BLaER1 treated with 17β-estradiol and CSF1 and Interleukin-3, amounts not matched to agents 10 nM and 100 nM (cell line): ENCODE measurements at regions not wholly inside any gene's neighbourhood (a gene's known extent, or its start where the extent isn't known, plus 50 kb on each side); places are given as distances from the start of the nearest gene placed in this dataset.
"Not testable (repeated sequence)": the region's sequence is repeated elsewhere in the genome, so short reads cannot be mapped to it uniquely, and the experiment has no call there.

ENCODE experiments used
- H3K27ac ChIP-seq, 11 experiments: shearing (Covaris generic); formaldehyde crosslinking; 2 replicates each; pipeline ENCODE4 v1.8.1; 2022
- H3K27me3 ChIP-seq, 11 experiments: shearing (Covaris generic); formaldehyde crosslinking; 2 replicates each; pipeline ENCODE4 v1.8.1; 2022
- H3K36me3 ChIP-seq, 11 experiments: shearing (Covaris generic); formaldehyde crosslinking; 2 replicates each; pipeline ENCODE4 v1.8.1; 2022
- H3K4me1 ChIP-seq, 10 experiments: shearing (Covaris generic); formaldehyde crosslinking; 2 replicates each; pipeline ENCODE4 v1.8.1; 2022
- H3K4me2 ChIP-seq, 11 experiments: shearing (Covaris generic); formaldehyde crosslinking; 2 replicates each; pipeline ENCODE4 v1.8.1; 2022
- H3K4me3 ChIP-seq, 10 experiments: shearing (Covaris generic); formaldehyde crosslinking; 2 replicates each; pipeline ENCODE4 v1.8.1; 2022
- H3K9ac ChIP-seq, 11 experiments: shearing (Covaris generic); formaldehyde crosslinking; 2 replicates each; pipeline ENCODE4 v1.8.1; 2022
- H3K9me3 ChIP-seq, 11 experiments: shearing (Covaris generic); formaldehyde crosslinking; replicated peaks in 1 of 11; 2 replicates each; pipeline ENCODE4 v1.8.1; 2022
- H4K20me1 ChIP-seq, 11 experiments: shearing (Covaris generic); formaldehyde crosslinking; 2 replicates each; pipeline ENCODE4 v1.8.1; 2022
- Cebpa-rat ChIP-seq, 11 experiments: shearing (Covaris generic); IDR thresholded peaks; 2 replicates each; pipeline ENCODE4 v1.8.1; 2022

DNA sequence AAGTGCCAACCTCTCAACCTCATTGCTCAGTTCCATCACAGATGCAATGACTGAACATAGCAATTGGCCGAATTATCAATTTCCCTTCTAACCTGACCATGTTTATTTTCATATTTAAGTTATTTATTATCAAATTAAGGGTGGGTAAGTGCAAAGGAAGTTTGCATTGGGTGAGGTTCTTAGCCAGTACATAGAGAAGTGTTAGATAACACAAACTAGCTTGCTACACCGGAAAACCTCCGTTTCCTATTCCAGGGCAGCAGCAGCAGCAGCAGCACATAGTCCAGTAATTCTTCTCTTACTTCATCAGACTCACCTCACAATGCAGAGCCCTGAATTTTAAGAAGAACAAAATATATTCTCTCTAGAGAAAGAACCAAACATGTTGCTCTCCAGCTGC lies 200.5 kb upstream of the OR4E1 start:
- Histone ChIP-seq H3K27ac (no peak overlapping the region), H3K9me3 (no peaks in the 10 kb centered on the region), H4K20me1 (no peaks in the 10 kb centered on the region), H3K9ac (no peak overlapping the region), H3K4me3 (no peak overlapping the region), H3K4me1 (peaks cover 0 to 16% (median 14%) of the 10 kb centered on the region in 10 experiments; a peak in 19 of 20 replicates), H3K4me2 (peak overlapping the region; percentile 9 to 74 (median 51); a peak in 21 of 22 replicates), H3K36me3 (no peaks in the 10 kb centered on the region), H3K27me3 (no peaks in the 10 kb centered on the region)
- no peak for TF ChIP-seq Cebpa-rat (IDR thresholded peaks at IDR 0.05)

DNA sequence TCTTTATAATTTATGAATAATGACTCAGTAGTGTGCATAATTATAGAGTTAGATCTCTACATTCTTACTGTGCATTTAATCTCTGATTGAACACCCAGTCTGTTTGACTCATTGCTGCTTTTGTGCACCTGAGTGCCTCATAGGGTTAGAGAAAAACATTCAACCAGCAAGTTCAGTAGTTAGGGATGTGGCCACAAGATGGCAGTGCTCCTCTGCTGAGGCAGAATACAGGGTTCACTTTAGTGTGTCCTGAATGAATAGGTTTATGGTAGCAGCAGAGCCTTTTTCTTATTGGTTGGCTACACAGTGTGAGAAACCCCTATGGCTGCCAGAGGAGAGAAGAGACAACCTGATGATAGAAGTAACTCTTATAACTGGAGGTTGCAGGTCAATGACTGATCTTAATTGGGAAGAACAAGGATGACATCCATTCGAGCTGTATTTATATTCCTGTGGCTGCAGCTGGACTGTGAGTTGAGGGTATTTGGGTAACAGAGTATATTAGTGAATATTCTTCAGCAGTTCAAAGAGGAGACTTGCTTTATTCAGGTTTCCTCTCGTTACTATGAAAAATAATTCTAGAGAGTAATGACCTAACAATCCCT lies 194.9 kb upstream of the OR4E1 start:
- no peaks in the 10 kb centered on the region for H3K4me1 ChIP-seq
- H4K20me1 ChIP-seq = no peaks in the 10 kb centered on the region
- no peak overlapping the region for H3K9ac ChIP-seq
- H3K27me3 ChIP-seq = no peaks in the 10 kb centered on the region
- H3K9me3 ChIP-seq = no peaks in the 10 kb centered on the region
- H3K4me3 ChIP-seq = no peak overlapping the region
- H3K27ac ChIP-seq = no peak overlapping the region
- no peak for TF ChIP-seq Cebpa-rat (IDR thresholded peaks at IDR 0.05)
- H3K36me3 ChIP-seq = no peaks in the 10 kb centered on the region
- H3K4me2 ChIP-seq = no peak overlapping the region

DNA sequence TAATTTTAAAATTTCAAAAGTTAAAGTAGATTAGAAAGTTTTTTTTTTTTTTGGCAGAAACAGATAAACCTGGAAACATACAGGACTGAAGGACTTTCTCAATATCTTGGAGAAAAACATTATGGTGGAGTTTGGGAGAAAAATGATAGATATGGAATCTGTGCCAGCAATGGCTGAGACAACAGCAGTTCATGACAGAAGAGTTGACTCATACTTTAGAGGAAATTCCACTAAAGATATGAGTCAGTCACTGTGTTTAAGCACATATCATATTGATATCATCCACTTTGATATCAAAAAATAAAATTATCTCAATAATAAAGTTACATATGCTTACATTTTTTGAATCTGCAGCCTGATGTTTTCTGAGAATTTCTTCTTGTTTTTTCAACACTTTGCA lies 193.9 kb upstream of the OR4E1 start:
- H4K20me1 ChIP-seq = no peaks in the 10 kb centered on the region
- H3K27me3 ChIP-seq = no peaks in the 10 kb centered on the region
- H3K9ac ChIP-seq = no peak overlapping the region
- H3K4me1 ChIP-seq = no peaks in the 10 kb centered on the region
- no peak overlapping the region for H3K27ac ChIP-seq
- no peaks in the 10 kb centered on the region for H3K9me3 ChIP-seq
- no peak overlapping the region for H3K4me3 ChIP-seq
- H3K4me2 ChIP-seq = no peak overlapping the region
- H3K36me3 ChIP-seq = no peaks in the 10 kb centered on the region
- no peak for TF ChIP-seq Cebpa-rat (IDR thresholded peaks at IDR 0.05)

DNA sequence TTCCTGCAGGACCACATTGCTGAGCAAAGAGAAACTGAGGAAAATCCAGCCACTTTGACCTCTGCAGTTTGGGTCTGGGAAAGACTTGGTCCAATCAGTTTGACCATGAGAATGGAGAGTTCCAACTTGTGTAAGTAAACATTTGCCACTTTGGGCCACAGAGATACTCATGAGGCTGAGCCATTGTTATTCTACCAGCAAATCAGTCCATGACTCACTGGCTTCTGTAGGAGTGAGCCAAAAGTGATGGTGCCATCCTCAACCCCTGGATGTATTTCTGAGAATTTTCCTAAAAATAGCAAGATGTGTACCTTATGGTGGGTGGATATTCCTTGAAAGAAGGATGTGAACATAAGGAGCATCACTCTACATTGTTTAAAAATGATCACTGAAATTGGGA lies 192.9 kb upstream of the OR4E1 start:
- Histone ChIP-seq H3K36me3 (no peaks in the 10 kb centered on the region), H4K20me1 (no peaks in the 10 kb centered on the region; a peak in 1 of 22 replicates), H3K27me3 (no peaks in the 10 kb centered on the region), H3K4me2 (no peak overlapping the region), H3K27ac (no peak overlapping the region), H3K4me3 (no peak overlapping the region), H3K9me3 (no peaks in the 10 kb centered on the region), H3K9ac (no peak overlapping the region), H3K4me1 (no peaks in the 10 kb centered on the region)
- TF ChIP-seq Cebpa-rat (IDR thresholded peaks at IDR 0.05) = no peak

DNA sequence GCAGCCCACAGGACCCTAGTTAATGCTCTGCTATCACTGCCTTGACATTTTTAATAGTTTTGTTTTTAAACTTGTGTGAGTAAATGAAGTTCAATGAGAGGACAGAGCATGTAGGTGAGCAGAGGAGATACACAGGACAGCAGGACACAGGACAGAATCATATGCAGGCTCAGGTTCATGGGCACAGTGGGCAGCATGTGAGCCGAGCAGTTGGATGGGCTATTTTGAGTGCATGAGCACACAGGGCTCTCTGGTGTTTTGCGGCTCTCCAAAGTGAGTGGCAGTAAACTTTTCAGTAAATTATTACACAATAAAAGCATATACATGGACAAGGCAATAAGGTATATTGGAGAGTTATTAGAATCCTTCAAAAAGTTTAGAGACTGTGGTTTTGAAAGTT lies 189.7 kb upstream of the OR4E1 start:
- no peak for TF ChIP-seq Cebpa-rat (IDR thresholded peaks at IDR 0.05)
- Histone ChIP-seq H3K36me3 (no peaks in the 10 kb centered on the region), H3K4me2 (no peak overlapping the region), H3K9ac (no peak overlapping the region), H3K27ac (no peak overlapping the region), H3K27me3 (no peaks in the 10 kb centered on the region), H4K20me1 (no peaks in the 10 kb centered on the region; a peak in 1 of 22 replicates), H3K4me3 (no peak overlapping the region), H3K9me3 (no peaks in the 10 kb centered on the region), H3K4me1 (no peaks in the 10 kb centered on the region)

DNA sequence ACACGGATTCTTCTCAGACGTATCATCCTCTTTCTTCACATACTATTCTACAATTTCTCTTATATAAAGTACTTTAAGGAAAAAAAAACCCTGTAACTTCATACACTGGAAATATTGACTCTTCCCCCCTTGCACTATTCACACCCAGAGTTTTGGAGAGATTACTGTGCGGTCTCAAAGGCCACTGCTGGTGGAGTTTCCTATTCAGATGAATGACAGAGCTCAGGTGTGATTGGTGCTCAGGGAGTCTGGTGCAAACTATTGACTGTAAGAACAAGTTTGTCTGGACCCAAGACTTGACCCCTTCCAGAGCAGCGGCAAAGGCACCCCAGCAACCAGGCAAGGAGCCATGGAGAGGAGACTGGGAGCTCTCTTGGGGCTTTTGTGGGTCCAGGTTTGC lies 187.5 kb upstream of the OR4E1 start:
- Histone ChIP-seq H3K9ac (no peak overlapping the region), H3K27me3 (no peaks in the 10 kb centered on the region), H3K4me2 (no peak overlapping the region), H4K20me1 (no peaks in the 10 kb centered on the region; a peak in 1 of 22 replicates), H3K9me3 (no peaks in the 10 kb centered on the region), H3K4me1 (no peaks in the 10 kb centered on the region), H3K27ac (no peak overlapping the region), H3K4me3 (no peak overlapping the region), H3K36me3 (no peaks in the 10 kb centered on the region)
- no peak for TF ChIP-seq Cebpa-rat (IDR thresholded peaks at IDR 0.05)

DNA sequence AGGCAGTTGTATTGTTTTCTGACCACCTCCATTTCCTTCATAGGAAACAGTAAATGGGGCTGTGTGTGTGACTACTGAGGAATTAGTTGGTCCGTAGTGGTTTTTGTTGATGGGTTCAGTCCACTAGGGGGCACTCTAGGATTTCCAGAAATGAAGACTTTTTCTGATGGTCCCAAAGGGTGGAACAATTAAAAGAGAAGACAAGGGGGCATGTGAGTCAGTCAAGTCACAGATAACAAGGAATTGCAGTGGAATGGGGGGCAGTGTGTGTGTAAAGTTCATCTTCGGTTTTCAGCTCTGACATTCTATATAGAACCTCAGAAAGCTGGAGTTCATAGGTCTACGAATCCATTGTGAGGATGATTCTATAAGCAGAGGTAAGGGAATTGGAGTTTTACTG lies 186.6 kb upstream of the OR4E1 start:
- Histone ChIP-seq H3K27me3 (no peaks in the 10 kb centered on the region), H3K36me3 (no peaks in the 10 kb centered on the region), H4K20me1 (no peaks in the 10 kb centered on the region; a peak in 1 of 22 replicates), H3K4me1 (no peaks in the 10 kb centered on the region), H3K27ac (no peak overlapping the region), H3K4me3 (no peak overlapping the region), H3K4me2 (no peak overlapping the region), H3K9me3 (no peaks in the 10 kb centered on the region), H3K9ac (no peak overlapping the region)
- no peak for TF ChIP-seq Cebpa-rat (IDR thresholded peaks at IDR 0.05)

DNA sequence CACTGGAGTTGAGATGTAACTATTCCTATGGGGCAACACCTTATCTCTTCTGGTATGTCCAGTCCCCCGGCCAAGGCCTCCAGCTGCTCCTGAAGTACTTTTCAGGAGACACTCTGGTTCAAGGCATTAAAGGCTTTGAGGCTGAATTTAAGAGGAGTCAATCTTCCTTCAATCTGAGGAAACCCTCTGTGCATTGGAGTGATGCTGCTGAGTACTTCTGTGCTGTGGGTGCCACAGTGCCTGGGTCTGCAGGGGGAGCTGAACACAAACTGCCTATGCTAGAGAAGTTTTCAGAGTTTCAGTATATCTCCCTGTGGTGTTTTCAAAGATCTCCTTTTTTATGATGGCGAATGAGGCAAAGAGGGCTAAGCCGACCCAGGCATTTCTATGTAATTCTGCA lies 179.2 kb upstream of the OR4E1 start:
- H3K4me1 ChIP-seq = no peaks in the 10 kb centered on the region
- H4K20me1 ChIP-seq = no peaks in the 10 kb centered on the region
- TF ChIP-seq Cebpa-rat (IDR thresholded peaks at IDR 0.05) = no peak
- no peak overlapping the region for H3K4me2 ChIP-seq
- H3K27me3 ChIP-seq = no peaks in the 10 kb centered on the region
- no peak overlapping the region; a peak in 1 of 20 replicates for H3K4me3 ChIP-seq
- peak overlapping the region in 1 of 11 experiments; percentile 9; a peak in 2 of 22 replicates for H3K9ac ChIP-seq
- H3K9me3 ChIP-seq = no peaks in the 10 kb centered on the region
- H3K36me3 ChIP-seq = no peaks in the 10 kb centered on the region
- no peak overlapping the region for H3K27ac ChIP-seq

DNA sequence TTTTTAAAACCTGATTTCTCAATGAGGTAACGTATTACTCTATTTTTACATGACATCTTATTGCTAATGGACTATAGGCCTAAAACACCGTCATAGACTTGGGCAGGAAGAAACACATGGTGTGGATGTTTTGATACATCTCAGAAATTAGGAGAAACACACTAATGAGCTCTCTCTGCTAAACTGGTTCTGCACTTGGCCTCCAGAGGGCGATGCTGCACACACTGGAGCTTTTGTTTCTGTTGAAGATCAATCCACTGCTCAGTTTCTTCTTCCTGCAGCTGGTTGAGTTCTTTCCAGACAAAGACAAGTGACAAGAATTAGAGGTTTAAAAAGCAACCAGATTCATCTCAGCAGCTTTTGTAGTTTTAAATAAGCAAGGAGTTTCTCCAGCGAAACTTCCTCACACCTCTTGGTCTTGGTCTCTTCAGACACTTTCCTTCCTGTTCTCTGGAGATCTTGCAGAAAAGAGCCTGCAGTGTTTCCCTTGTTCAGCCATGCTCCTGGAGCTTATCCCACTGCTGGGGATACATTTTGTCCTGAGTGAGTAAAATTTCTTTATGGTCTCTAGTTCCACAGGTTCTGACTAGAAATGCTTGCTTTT lies 178.5 kb upstream of the OR4E1 start:
- Histone ChIP-seq H3K4me2 (no peak overlapping the region; a peak in 1 of 22 replicates), H3K9me3 (no peaks in the 10 kb centered on the region), H3K36me3 (no peaks in the 10 kb centered on the region), H3K27me3 (no peaks in the 10 kb centered on the region), H3K9ac (peak overlapping the region in 1 of 11 experiments; percentile 9; a peak in 2 of 22 replicates), H3K4me1 (no peaks in the 10 kb centered on the region), H3K4me3 (no peak overlapping the region; a peak in 1 of 20 replicates), H3K27ac (no peak overlapping the region), H4K20me1 (no peaks in the 10 kb centered on the region)
- no peak for TF ChIP-seq Cebpa-rat (IDR thresholded peaks at IDR 0.05)

DNA sequence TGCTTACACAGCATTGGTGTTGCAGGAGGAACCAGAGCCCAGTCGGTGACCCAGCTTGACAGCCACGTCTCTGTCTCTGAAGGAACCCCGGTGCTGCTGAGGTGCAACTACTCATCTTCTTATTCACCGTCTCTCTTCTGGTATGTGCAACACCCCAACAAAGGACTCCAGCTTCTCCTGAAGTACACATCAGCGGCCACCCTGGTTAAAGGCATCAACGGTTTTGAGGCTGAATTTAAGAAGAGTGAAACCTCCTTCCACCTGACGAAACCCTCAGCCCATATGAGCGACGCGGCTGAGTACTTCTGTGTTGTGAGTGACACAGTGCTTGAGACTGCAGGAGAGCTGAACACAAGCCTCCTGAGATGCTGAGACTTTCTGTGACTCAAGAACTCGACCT lies 173.3 kb upstream of the OR4E1 start:
- not testable (repeated sequence) for H3K9ac ChIP-seq, H3K4me1 ChIP-seq, H4K20me1 ChIP-seq, H3K4me3 ChIP-seq, H3K36me3 ChIP-seq, H3K9me3 ChIP-seq, H3K27ac ChIP-seq, H3K27me3 ChIP-seq
- H3K4me2 ChIP-seq = peak overlapping the region in 6 of 11 experiments; percentile 0 to 24 (median 12); a peak in 4 of 22 replicates
